ENCODE measurements at regions not wholly inside any gene's neighbourhood (a gene's known extent, or its start where the extent isn't known, plus 50 kb on each side); places are given as distances from the start of the nearest gene placed in this dataset.
"Not testable (repeated sequence)": the region's sequence is repeated elsewhere in the genome, so short reads cannot be mapped to it uniquely, and the experiment has no call there.

DNA sequence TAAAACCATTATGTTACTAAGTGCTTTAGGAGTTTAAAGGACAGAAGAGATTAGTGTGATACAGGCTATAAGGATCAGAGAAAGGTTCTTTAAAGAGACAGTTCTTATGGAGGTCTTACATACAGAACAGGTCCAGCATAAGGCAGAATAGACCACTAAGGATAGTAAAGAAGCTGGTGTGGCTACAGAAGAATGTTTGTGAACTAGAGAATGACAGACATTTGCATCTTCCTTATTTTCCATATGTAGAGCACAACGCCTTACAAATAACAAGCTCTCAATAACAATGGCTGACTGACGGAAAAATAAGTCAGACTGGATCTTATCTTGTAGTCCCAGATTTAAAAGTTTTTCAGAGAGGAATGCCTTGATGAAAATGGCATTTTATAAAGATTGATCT is 95.6 kb upstream of the NOTCH2NLA start:
- TF ChIP-seq, protein P1, sequence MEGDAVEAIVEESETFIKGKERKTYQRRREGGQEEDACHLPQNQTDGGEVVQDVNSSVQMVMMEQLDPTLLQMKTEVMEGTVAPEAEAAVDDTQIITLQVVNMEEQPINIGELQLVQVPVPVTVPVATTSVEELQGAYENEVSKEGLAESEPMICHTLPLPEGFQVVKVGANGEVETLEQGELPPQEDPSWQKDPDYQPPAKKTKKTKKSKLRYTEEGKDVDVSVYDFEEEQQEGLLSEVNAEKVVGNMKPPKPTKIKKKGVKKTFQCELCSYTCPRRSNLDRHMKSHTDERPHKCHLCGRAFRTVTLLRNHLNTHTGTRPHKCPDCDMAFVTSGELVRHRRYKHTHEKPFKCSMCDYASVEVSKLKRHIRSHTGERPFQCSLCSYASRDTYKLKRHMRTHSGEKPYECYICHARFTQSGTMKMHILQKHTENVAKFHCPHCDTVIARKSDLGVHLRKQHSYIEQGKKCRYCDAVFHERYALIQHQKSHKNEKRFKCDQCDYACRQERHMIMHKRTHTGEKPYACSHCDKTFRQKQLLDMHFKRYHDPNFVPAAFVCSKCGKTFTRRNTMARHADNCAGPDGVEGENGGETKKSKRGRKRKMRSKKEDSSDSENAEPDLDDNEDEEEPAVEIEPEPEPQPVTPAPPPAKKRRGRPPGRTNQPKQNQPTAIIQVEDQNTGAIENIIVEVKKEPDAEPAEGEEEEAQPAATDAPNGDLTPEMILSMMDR (IDR thresholded peaks at IDR 0.05): not testable (repeated sequence)
- not testable (repeated sequence) for TF ChIP-seq POLR2A (IDR thresholded peaks at IDR 0.05)

All from tibial nerve (tissue), 3 donors.